RWPE1 (cell line): ENCODE measurements at regions not wholly inside any gene's neighbourhood (a gene's known extent, or its start where the extent isn't known, plus 50 kb on each side); places are given as distances from the start of the nearest gene placed in this dataset.
"Not testable (repeated sequence)": the region's sequence is repeated elsewhere in the genome, so short reads cannot be mapped to it uniquely, and the experiment has no call there.

Source experiments
- CTCF ChIA-PET: fragments of 350-600 bp; sonication (Branson Sonifier 250); formaldehyde crosslinking; extraction: SDS; loops from one replicate; lab custom pipeline; 2021; lab: Yijun Ruan, JAX
- POLR2A ChIA-PET: fragments of 400-600 bp; formaldehyde crosslinking; extraction: SDS; loops from one replicate; lab custom pipeline; 2020; ENCODE audit warnings: antibody characterized with exemption; ENCODE audit not compliant: low non-redundant PET; lab: Yijun Ruan, JAX
- DNase-seq: peaks from one replicate; pipeline ENCODE4 v3.0.0; 2012; ENCODE audit warnings: low spot score
- H3K27ac ChIP-seq: fragments of 450-650 bp; 2 replicates; pipeline ENCODE4 v1.5.1; 2017
- CTCF ChIP-seq: fragments of 450-650 bp; conservative IDR thresholded peaks from 2 replicates; pipeline ENCODE4 v1.5.1; 2017; ENCODE audit warnings: low read depth, mild to moderate bottlenecking

- no peak for TF ChIP-seq CTCF
- CTCF ChIA-PET = no interaction called here
Observed at GRCh38 chr2:2455151-2455550, 124.1 kb upstream of the MYT1L start.

GRCh38 chr2:2452961-2453360, 121.9 kb upstream of the MYT1L start:
- DNase-seq = no peak
- ChIA-PET POLR2A (no interaction called here), CTCF (no interaction called here)
- TF ChIP-seq CTCF = no peak
- H3K27ac ChIP-seq = no peak overlapping the region

More at GRCh38 chr2:2455151-2455550, 124.1 kb upstream of the MYT1L start:
- H3K27ac ChIP-seq = no peak overlapping the region
- POLR2A ChIA-PET = no interaction called here
- DNase-seq = no peak

GRCh38 chr2:2451275-2451674, 120.2 kb upstream of the MYT1L start:
- POLR2A ChIA-PET, CTCF ChIA-PET, H3K27ac ChIP-seq, DNase-seq: not testable (repeated sequence)

GRCh38 chr2:2448178-2448577, 117.1 kb upstream of the MYT1L start:
- no peak for DNase-seq
- no peak overlapping the region for H3K27ac ChIP-seq
- CTCF ChIA-PET = no interaction called here
- POLR2A ChIA-PET = no interaction called here
- TF ChIP-seq CTCF = no peak

- no peak overlapping the region for H3K27ac ChIP-seq
- POLR2A ChIA-PET = no interaction called here
- DNase-seq = no peak
- no peak for TF ChIP-seq CTCF
- CTCF ChIA-PET = no interaction called here
Observed at GRCh38 chr2:2422621-2423020, 91.5 kb upstream of the MYT1L start.

- POLR2A ChIA-PET = no interaction called here
Observed at GRCh38 chr2:2413525-2413924, 82.5 kb upstream of the MYT1L start.

GRCh38 chr2:2410987-2411386, 79.9 kb upstream of the MYT1L start:
- TF ChIP-seq CTCF = no peak
- ChIA-PET POLR2A (no interaction called here), CTCF (no interaction called here)
- H3K27ac ChIP-seq = no peak overlapping the region
- DNase-seq = no peak

More at GRCh38 chr2:2413525-2413924, 82.5 kb upstream of the MYT1L start:
- no peak overlapping the region for H3K27ac ChIP-seq
- no peak for TF ChIP-seq CTCF
- CTCF ChIA-PET = no interaction called here
- no peak for DNase-seq
